Epidermal melanocyte (primary cell): ENCODE measurements at regions not wholly inside any gene's neighbourhood (a gene's known extent, or its start where the extent isn't known, plus 50 kb on each side); places are given as distances from the start of the nearest gene placed in this dataset.
"Not testable (repeated sequence)": the region's sequence is repeated elsewhere in the genome, so short reads cannot be mapped to it uniquely, and the experiment has no call there.

Experiments
- DNase-seq: peaks from one replicate; pipeline ENCODE4 v3.0.0; 2011; ENCODE audit warnings: low spot score; ENCODE audit not compliant: insufficient read length

- no peak for DNase-seq
Measured at GRCh38 chr15:26191193-26191592, 328.1 kb upstream of the ATP10A start.

DNA sequence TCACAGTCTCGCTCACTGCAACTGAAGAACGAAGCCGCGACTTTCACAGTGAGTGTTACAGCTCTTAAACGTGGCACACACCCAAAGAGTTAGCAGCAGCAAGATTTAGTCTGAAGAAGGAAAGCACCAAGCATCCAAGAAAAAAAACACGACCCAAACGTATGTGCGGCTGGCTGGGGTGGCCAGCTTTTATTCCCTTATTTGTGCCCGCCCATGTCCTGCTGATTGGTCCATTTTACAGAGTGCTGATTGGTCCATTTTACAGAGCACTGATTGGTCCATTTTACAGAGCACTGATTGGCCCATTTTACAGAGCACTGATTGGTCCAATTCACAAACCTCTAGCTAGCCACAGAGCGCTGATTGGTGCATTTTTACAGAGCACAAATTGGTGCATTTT, 323.0 kb upstream of the ATP10A start:
- not testable (repeated sequence) for DNase-seq

DNA sequence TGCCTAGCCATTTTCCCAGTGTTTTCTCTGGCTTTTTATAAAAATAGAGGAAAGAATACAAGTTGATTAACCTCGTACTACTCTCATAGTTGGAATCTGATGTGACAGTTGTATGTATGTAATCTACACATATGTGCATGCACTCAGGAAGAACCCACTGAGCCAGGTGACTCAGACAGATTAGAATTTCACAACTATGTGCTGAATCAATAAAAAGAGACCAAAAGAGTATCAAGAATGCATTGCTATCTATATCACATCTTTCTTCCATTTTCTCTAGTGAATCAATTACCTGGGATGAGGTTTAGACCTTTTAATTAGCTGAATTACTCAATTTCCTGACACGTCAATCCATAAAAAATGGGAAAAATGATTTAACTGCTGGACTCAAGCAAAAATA, 319.3 kb upstream of the ATP10A start:
- no peak for DNase-seq

DNA sequence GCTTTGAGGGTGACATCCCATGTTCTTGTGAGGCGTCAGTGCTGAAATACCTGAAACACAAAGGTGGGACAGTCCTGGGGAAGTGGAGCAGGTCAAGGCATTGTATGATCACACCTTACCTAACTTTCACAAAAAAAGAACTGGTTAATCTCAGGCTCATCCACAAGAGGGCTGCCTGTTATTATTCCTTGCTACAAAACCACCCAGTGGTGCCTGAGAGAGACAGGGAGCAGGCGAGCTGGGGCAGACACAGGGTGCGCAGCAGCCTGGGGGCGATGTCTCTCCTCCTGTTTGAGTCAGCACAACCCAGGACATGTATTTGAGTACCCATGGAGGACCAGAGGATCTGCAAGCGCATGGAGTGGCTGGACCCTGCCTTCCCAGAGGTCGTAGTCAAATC, 316.8 kb upstream of the ATP10A start:
- DNase-seq: no peak

- no peak for DNase-seq
Measured at GRCh38 chr15:26178640-26179220, 315.6 kb upstream of the ATP10A start.

GRCh38 chr15:26177816-26178215, 314.7 kb upstream of the ATP10A start:
- no peak for DNase-seq

DNA sequence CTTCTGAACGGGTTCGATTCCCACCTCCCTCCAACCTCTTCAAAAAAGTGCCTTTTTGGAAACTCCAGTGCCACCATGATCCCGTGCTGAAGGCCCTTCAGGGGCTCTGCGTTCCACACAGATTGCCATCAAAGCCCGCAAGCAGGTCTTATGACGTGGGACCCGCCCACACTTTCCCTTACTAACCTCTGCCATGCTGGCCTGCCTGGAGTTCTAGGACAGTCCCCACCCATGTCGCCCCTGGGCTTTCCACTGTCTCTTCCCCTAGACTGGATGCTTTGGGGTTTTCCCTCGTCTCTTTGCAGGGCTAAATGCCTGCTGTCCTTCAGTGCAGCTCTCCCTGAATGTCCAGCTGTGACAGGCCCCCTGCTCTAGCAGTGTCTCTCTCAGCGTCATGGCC, 313.7 kb upstream of the ATP10A start:
- no peak for DNase-seq

DNA sequence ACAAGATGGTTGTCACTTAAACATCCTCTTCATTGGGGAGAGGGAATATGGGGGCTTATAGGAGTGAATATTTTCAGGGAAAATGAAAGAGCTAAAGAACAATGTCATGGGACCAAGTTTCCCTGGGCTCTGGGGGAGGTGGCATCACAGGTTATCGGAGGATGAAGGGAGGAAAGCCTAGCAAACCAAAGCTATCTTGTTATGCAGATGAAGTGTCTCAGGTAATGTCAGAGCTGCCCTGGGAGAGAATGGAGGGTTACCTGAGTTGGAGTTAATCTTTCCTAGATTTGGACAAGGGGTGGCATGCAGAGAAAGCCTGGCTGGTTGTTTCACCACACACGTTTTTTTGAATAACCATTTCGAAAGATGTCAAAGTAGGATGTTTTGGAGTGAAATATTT, 308.1 kb upstream of the ATP10A start:
- no peak for DNase-seq

DNA sequence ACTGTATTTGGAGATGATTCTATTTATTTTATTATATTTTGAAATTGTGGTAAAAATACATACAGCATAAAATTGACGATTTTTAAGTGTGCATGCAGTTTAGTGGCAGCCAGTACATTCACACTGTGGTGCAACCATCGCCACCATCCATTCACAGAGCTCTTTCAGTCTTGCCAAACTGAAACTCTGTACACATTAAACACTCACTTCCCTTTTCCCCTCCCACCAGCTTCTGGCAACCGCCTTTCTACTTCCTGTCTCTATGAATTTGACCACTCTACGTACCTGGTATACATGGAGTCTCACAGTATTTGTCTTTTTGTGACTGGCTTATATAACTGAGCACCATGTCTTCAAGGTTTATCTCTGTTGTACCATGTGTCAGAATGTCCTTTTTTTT, 303.3 kb upstream of the ATP10A start:
- no peak for DNase-seq

- DNase-seq: no peak
Measured at GRCh38 chr15:26165546-26165945, 302.4 kb upstream of the ATP10A start.

DNA sequence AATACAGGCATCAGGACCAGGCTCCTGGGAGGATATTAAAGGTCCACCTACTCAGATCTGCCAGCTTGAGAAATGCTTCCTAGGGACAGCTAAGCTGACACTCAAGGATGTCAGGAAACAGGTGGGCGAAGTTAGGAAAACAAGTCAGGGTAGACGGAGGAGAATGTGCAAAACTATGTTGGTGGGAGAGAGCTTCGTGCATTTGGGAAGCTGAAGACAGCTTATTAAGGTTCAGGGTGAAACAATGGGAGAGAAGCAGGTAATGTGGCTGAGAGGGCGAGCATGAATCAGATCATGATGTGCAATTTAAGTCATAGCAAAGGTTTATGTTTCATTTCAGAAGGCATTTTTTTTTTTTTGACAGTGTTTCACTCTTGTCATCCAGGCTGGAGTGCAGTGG, 297.2 kb upstream of the ATP10A start:
- DNase-seq: no peak

DNA sequence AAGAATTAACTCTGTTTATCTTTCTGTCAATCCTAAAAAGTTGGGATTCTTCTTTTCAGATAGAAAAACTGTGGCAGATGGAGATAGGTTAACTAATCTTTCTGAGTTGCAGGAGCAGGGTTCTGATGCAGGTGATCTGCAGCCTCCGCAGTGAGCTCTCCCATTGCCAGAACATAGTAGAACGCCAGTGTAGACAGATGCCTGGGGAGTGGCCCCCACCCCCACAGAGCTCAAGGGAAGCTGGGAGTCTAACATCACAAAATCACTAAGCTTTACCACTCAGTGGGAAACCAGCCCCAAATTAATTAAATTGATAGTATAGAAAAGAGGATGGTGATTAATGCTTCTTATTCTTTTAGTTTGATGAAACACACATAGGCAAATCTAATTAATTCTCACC, 295.0 kb upstream of the ATP10A start:
- no peak for DNase-seq

DNA sequence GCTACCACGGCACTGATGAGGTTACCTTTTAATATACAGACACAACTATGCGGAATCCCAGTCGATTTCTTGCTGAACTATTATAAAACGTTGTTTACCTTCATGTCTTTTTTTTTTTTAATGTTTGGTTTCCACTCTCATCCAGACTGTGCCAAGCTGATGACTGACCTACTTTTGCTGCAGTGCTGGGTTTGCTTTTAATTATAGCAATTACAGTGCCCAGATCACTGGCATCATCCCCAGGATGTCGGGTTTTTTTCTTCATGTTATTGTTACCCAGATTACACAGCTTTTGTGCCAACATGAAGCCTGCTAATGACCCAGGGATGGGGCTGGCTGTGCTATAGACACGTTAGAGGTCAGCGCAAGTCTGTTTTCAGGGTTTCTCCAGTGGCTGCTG, 294.0 kb upstream of the ATP10A start:
- DNase-seq: no peak

GRCh38 chr15:26156051-26156450, 292.9 kb upstream of the ATP10A start:
- DNase-seq: no peak

DNA sequence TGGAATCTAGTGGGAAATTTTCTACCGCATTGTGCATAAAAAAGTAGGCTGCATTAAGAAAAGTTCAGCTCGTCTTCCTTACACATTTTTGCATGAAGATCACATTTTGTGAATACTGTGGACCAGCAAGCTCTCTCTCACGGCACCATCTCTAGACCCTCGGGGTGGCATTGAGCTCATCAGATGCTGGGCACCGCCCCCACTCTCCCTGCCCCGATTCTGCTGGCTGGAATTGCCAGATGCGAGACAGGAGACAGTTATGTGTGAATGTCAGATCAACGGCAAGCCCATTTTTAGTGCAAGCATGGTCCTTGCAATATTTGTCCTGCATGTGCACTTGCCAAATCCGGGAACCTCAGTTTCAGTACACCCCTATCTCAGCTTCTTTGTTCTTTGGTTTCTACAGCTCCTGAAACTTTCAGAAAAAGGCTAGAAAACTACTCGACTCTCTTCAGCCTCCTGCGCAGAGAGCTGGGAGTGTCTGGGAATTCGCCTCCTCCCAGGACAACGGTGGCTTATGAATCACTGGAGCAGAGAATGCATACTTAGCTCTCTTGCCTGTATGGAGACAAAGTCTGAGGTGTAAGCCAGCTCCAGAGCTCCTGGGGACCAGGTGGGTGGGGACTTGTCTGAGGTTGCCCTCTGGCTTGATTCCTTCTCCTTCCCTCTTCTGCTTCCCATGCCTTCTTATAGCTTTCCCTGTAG, 285.2 kb upstream of the ATP10A start:
- DNase-seq: no peak

GRCh38 chr15:26146202-26146601, 283.1 kb upstream of the ATP10A start:
- no peak for DNase-seq

- no peak for DNase-seq
Measured at GRCh38 chr15:26145796-26146195, 282.7 kb upstream of the ATP10A start.

GRCh38 chr15:26144836-26145235, 281.7 kb upstream of the ATP10A start:
- no peak for DNase-seq

DNA sequence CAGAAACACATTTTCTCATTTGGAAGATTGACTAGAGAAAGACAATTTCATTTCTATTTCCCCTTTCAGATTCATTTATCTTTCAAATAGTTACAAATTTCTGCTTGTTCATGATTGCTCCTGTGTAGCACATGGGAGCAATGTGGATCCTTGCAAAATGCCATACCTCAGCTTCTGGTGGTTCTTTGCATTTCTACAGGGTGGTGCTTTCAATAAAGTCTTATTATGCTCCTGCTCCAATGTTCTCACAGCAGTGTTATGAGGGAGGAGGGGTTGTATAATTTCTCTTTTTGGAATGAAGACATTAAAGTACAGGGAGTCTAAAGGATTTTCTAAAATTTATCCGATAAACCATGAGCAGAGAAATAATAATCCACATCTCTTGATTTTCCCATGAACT, 280.1 kb upstream of the ATP10A start:
- no peak for DNase-seq

- DNase-seq: no peak
Measured at GRCh38 chr15:26134812-26135211, 271.7 kb upstream of the ATP10A start.

DNA sequence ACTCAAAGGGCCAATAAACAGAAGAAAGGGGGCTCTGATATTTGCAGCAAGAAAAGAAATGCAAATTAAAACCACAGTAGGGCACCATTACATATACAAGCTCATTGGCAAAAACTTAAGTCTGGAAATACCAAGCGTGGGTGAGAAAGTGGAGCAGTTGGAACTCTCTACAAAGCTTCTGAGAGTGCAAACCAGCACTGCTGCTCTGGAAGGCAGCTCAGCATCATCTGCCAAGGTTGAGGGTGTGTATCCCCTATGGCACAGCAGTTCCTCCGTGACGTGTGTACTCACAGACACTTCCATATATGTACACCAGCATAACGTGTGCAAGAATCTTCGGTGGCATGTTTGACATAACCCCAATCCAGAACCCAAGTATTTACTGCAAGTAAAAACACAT, 271.0 kb upstream of the ATP10A start:
- no peak for DNase-seq

GRCh38 chr15:26132811-26133210, 269.7 kb upstream of the ATP10A start:
- DNase-seq: no peak

- no peak for DNase-seq
Measured at GRCh38 chr15:26129852-26130251, 266.7 kb upstream of the ATP10A start.
